Sigmoid colon (tissue), 4 donors: ENCODE measurements at regions not wholly inside any gene's neighbourhood (a gene's known extent, or its start where the extent isn't known, plus 50 kb on each side); places are given as distances from the start of the nearest gene placed in this dataset.

Experiments used
- POLR2A ChIP-seq, 2 donors: fragments of 450-650 bp; IDR thresholded peaks; one replicate each; pipeline ENCODE4 v1.6.1; 2016; ENCODE audit warnings: antibody characterized with exemption in 2 of 2, mild to moderate bottlenecking in 2 of 2, moderate library complexity in 2 of 2
- POLR2AphosphoS5 ChIP-seq, 4 donors: sonication (generic); formaldehyde crosslinking; IDR thresholded peaks; one replicate each; pipeline ENCODE4 v1.6.1; 2017; ENCODE audit warnings: antibody characterized with exemption in 4 of 4

GRCh38 chr16:85490407-85491057 lies 122.6 kb upstream of the GSE1 start:
- no peak for TF ChIP-seq POLR2AphosphoS5 (IDR thresholded peaks at IDR 0.05)
- TF ChIP-seq POLR2A (IDR thresholded peaks at IDR 0.05) = no peak
